Ishikawa (cell line): ENCODE measurements at regions not wholly inside any gene's neighbourhood (a gene's known extent, or its start where the extent isn't known, plus 50 kb on each side); places are given as distances from the start of the nearest gene placed in this dataset.

Experiments used
- CEBPB ChIP-seq: IDR thresholded peaks from 2 replicates; pipeline ENCODE4 v1.6.1; 2012
- EGR1 ChIP-seq: IDR thresholded peaks from 2 replicates; pipeline ENCODE4 v1.6.1; 2012
- EP300 ChIP-seq: IDR thresholded peaks from 2 replicates; pipeline ENCODE4 v1.6.1; 2012; ENCODE audit warnings: borderline replicate concordance
- RAD21 ChIP-seq: IDR thresholded peaks from 2 replicates; pipeline ENCODE4 v1.6.1; 2012; ENCODE audit warnings: low read depth
- REST ChIP-seq: IDR thresholded peaks from 2 replicates; pipeline ENCODE4 v1.6.1; 2012; ENCODE audit warnings: low read depth, mild to moderate bottlenecking
- TAF1 ChIP-seq: IDR thresholded peaks from 2 replicates; pipeline ENCODE4 v1.6.1; 2012; ENCODE audit warnings: low read depth, mild to moderate bottlenecking
- YY1 ChIP-seq: IDR thresholded peaks from 2 replicates; pipeline ENCODE4 v1.6.1; 2012; ENCODE audit warnings: low read depth
- ZBTB7A ChIP-seq: IDR thresholded peaks from 2 replicates; pipeline ENCODE4 v1.6.1; 2012; ENCODE audit warnings: low read depth

- TF ChIP-seq TAF1 (no peak), EP300 (no peak), YY1 (no peak), RAD21 (no peak), REST (no peak), CEBPB (no peak), EGR1 (no peak), ZBTB7A (no peak)
These were observed 215.6 kb upstream of the CLINT1 start for GRCh38 chr5:158074597-158074991.
